Colonic mucosa (tissue), 4 donors: ENCODE measurements at regions not wholly inside any gene's neighbourhood (a gene's known extent, or its start where the extent isn't known, plus 50 kb on each side); places are given as distances from the start of the nearest gene placed in this dataset.

Experiments used
- DNase-seq: peaks from one replicate; pipeline ENCODE4 v3.0.0-alpha.2; 2020
- H3K27ac ChIP-seq: fragments of 200-600 bp; one replicate; pipeline ENCODE4 v1.8.0; 2021
- H3K27me3 ChIP-seq: fragments of 200-600 bp; one replicate; pipeline ENCODE4 v1.8.0; 2021
- H3K36me3 ChIP-seq: fragments of 200-600 bp; one replicate; pipeline ENCODE4 v1.8.0; 2021
- H3K4me1 ChIP-seq: fragments of 200-600 bp; one replicate; pipeline ENCODE4 v1.8.0; 2021; ENCODE audit warnings: mild to moderate bottlenecking
- H3K4me3 ChIP-seq: fragments of 200-600 bp; one replicate; pipeline ENCODE4 v1.8.0; 2021
- H3K9ac ChIP-seq, 2 donors: one replicate each; pipeline ENCODE4 v1.7.0; 2013; ENCODE audit warnings: control low read depth in 2 of 2, low read depth in 2 of 2, low read length in 2 of 2
- H3K9me3 ChIP-seq: fragments of 200-600 bp; one replicate; pipeline ENCODE4 v1.8.0; 2021
- intact Hi-C: fragments of 100-400 bp; cut with DNase I; formaldehyde crosslinking; loops from one replicate; pipeline ENCODE4 v1.14.1; 2022
- TF ChIP-seq, protein P1 (sequence below): fragments of 200-600 bp; IDR thresholded peaks from one replicate; pipeline ENCODE4 v1.8.0; 2022; ENCODE audit warnings: antibody characterized with exemption, mild to moderate bottlenecking
- donor health status: healthy.
- donor health status: DM: no; HTN: no; CAD: no.
- donor health status: DM: no; HTN: no; CAD: no.

DNA sequence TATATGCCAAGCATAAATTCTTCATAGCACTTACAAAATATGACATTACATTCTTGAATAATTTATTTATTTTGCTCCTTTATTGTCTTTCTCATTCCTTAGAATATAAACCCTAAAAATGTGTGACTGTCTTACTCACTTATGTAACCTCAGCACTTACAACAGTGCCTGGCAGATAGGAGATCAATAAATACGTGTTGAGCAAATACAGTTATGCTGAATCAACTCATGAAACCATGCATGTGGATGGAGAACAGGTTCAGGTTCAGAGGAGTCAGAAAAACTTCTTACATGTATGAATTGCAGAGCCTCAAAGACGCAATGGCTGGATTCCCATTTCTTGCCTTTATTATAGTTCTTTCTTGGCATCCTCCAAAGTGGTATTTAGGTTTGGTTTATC, 659.4 kb upstream of the CHAC2 start:
- DNase-seq, result no peak
- TF ChIP-seq, protein P1, sequence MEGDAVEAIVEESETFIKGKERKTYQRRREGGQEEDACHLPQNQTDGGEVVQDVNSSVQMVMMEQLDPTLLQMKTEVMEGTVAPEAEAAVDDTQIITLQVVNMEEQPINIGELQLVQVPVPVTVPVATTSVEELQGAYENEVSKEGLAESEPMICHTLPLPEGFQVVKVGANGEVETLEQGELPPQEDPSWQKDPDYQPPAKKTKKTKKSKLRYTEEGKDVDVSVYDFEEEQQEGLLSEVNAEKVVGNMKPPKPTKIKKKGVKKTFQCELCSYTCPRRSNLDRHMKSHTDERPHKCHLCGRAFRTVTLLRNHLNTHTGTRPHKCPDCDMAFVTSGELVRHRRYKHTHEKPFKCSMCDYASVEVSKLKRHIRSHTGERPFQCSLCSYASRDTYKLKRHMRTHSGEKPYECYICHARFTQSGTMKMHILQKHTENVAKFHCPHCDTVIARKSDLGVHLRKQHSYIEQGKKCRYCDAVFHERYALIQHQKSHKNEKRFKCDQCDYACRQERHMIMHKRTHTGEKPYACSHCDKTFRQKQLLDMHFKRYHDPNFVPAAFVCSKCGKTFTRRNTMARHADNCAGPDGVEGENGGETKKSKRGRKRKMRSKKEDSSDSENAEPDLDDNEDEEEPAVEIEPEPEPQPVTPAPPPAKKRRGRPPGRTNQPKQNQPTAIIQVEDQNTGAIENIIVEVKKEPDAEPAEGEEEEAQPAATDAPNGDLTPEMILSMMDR, result no peak
- Histone ChIP-seq H3K27ac (no peak overlapping the region), H3K4me3 (no peak overlapping the region), H3K9me3 (no peaks in the 10 kb centered on the region), H3K4me1 (no peaks in the 10 kb centered on the region), H3K36me3 (no peaks in the 10 kb centered on the region), H3K9ac (no peak overlapping the region), H3K27me3 (no peaks in the 10 kb centered on the region)
- intact Hi-C loops, result no loop called here

DNA sequence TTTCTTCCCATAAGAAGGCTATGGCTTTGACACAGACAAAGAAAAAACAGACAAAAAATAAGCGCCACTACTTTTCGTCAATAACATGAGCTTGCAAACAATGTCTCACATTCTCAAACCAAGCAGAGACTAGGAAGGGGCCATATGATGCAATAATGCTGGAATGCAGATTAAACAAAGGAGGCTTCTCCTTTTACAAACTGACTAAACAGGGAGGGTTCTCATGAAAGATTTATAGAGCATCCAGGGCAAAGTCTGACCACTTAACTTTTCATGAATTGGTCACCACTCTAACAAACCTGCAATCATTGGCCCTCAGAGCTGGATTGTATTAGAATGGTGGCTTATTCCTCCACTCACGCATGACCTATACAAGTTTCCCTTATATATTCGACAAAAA, 663.3 kb upstream of the CHAC2 start:
- Histone ChIP-seq H3K4me3 (no peak overlapping the region), H3K9me3 (no peaks in the 10 kb centered on the region), H3K27me3 (no peaks in the 10 kb centered on the region), H3K9ac (no peak overlapping the region), H3K27ac (no peak overlapping the region), H3K4me1 (no peaks in the 10 kb centered on the region), H3K36me3 (no peaks in the 10 kb centered on the region)
- TF ChIP-seq, protein P1, result no peak
- intact Hi-C loops, result no loop called here
- no peak for DNase-seq

GRCh38 chr2:53103679-53104078, 663.9 kb upstream of the CHAC2 start:
- no peaks in the 10 kb centered on the region for H3K9me3 ChIP-seq
- H3K27ac ChIP-seq, result no peak overlapping the region
- no peak overlapping the region for H3K9ac ChIP-seq
- no peaks in the 10 kb centered on the region for H3K36me3 ChIP-seq
- H3K4me3 ChIP-seq, result no peak overlapping the region
- no peaks in the 10 kb centered on the region for H3K4me1 ChIP-seq
- no peak for DNase-seq
- TF ChIP-seq, protein P1, result no peak
- intact Hi-C loops, result no loop called here
- H3K27me3 ChIP-seq, result no peaks in the 10 kb centered on the region

DNA sequence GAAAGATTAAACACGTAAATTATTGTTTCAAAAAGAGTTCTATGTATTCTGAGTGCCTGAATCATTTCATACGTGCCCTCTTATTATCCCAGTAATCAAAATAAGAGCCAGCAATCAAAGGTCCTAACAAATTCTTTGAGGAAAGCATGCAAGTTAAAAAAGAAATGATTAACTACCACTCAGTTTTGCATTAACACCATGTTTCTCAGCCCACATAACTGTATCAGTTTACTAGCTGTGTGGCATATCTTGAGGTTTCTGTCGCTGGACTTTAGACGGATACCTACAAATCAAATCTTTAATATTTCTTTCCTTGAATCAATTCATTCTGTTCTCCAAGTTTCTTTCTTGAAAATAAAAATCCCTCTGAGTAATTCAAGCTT, 668.9 kb upstream of the CHAC2 start:
- Histone ChIP-seq H3K9me3 (no peaks in the 10 kb centered on the region), H3K4me3 (no peak overlapping the region), H3K27ac (no peak overlapping the region), H3K27me3 (no peaks in the 10 kb centered on the region), H3K4me1 (no peaks in the 10 kb centered on the region), H3K36me3 (no peaks in the 10 kb centered on the region), H3K9ac (no peak overlapping the region)
- DNase-seq, result no peak
- intact Hi-C loops, result no loop called here
- TF ChIP-seq, protein P1, result no peak

GRCh38 chr2:53096351-53096750, 671.3 kb upstream of the CHAC2 start:
- DNase-seq, result no peak
- Histone ChIP-seq H3K9ac (no peak overlapping the region), H3K27me3 (no peaks in the 10 kb centered on the region), H3K9me3 (no peaks in the 10 kb centered on the region), H3K36me3 (no peaks in the 10 kb centered on the region), H3K4me1 (no peaks in the 10 kb centered on the region), H3K4me3 (no peak overlapping the region), H3K27ac (no peak overlapping the region)
- TF ChIP-seq, protein P1, result no peak
- intact Hi-C loops, result no loop called here

DNA sequence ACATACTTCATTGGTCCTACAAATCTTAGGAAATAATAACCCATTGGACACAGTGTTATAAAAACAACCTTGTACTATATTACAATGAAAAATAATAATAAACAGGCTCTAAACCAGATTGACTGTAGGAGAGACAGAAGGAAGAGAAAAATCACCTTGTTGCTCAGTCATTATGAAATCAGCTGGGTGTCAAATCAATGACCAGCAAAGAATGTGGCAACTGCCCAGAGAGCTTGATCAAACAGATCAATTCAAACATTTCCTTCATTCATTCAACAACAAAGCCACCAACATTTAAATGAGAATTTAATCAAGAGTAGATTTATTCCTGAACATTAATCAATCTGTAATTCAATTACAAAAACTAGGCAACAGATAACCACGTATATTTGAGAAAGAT, 671.9 kb upstream of the CHAC2 start:
- TF ChIP-seq, protein P1, result no peak
- no peak overlapping the region for H3K27ac ChIP-seq
- no peak overlapping the region for H3K9ac ChIP-seq
- H3K9me3 ChIP-seq, result no peaks in the 10 kb centered on the region
- no peaks in the 10 kb centered on the region for H3K36me3 ChIP-seq
- no peaks in the 10 kb centered on the region for H3K4me1 ChIP-seq
- intact Hi-C loops, result no loop called here
- H3K27me3 ChIP-seq, result no peaks in the 10 kb centered on the region
- no peak overlapping the region for H3K4me3 ChIP-seq
- no peak for DNase-seq
